ENCODE measurements at regions not wholly inside any gene's neighbourhood (a gene's known extent, or its start where the extent isn't known, plus 50 kb on each side); places are given as distances from the start of the nearest gene placed in this dataset.

DNA sequence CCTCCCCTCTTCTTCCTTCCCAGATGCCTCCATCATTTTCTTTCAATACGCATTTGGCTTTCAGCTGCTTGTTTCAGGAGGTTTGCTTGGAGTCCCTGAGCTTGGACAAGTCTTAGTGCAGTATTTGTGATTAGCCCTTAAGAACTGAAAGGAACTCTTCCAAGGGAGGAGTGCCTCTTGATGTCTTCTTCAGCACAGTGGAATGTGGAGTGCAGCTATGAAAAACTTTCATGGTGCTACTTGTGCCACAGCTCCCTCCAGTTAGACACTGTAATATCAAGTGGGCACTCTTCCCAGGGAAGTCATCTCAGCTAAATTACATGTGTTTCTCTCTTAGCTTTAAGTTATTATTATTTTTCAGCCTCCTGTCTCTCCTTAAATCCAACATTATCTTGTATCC lies 173.1 kb downstream of the NECTIN3 start:
- DNase-seq: no peak

DNA sequence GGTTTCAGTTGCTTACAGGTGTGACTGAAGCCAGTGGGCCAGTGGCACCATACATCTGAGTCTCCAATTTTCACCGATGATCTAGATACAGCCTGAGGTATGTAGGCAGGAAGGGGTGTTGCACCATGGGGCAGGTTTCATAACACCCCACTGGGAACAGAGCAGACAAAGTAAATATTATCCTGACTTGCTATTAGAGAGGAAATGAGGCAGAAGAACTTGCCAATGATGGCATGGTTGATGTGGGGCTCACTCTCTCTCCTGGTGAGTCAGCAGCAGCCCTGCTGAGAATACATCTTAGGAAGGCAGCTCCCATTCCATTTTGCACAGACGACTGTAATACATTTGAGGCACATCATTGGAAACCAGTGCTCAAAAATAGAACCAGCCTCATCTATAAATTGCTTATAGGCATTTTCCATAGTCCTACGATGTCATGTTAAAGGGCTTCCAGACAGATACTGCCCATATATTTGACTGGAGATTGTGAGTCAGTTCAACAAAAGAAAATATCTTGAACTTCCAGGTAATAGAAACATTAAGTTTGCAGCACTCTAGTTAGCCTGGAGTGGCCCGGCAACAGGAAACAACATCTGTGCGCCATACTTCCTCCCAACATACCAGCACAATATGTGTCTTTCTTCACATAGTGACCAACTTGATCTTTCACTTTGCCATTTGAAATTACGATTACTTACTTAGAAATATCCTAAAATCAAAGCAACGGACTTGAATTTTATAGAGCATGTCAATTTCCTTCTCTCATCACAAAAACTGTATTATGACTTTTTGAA lies 175.5 kb downstream of the NECTIN3 start:
- DNase-seq: no peak

DNA sequence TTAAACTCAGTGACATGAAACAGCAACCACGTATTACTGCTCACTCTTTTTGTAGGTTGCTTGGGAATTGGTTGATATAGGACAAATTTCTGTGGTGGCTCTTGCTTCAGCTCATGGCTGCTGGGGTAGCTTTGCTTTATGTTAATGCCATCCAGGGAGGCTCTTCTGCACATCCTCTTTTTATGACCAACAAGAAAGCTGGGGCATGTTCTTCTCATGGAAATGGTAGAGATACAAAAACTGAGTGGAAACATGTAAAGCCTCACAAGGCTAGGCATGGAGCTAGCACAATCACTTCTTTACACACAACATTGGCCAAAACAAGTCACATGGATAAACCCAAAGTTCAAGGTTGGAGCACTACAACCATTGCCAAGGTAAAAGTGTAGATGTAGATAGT lies 176.8 kb downstream of the NECTIN3 start:
- no peak for DNase-seq

DNA sequence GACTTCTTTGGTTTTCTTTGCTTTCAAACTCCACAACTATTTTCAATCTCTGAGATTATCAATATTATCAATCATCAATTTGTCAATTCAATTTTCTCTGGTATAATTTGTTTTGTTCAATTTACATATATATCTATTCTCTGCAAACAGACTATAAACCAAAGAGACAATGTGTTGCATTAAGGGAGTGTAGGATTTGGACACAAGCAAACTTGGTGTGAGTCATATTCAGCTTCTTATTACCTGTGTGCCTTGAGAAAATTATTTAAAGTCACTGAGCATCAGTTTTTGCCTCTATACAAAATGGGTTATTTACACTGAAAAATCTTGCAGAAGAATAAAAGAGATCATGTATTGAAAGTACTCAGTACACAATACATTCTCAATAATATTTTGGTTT lies 177.8 kb downstream of the NECTIN3 start:
- DNase-seq: no peak

DNA sequence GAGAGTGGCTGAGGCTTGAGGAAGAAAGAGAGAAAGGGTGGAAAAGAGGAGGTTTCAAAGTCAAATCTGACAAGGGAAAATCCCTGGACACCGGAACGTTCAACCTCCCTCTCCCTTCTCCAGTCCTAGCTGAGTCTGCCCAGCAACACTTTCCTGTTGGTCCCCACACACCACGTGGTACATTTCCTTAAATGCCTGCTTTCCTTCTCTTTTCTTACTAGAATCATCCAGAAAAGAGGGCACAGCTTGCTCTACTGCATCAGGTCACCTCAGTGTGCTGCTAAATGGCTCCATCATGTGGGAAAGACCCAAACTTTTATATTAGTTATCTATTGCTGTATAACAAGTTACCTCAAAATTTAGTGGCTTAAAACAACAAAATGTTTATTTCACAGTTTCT lies 181.2 kb downstream of the NECTIN3 start:
- no peak for DNase-seq

DNA sequence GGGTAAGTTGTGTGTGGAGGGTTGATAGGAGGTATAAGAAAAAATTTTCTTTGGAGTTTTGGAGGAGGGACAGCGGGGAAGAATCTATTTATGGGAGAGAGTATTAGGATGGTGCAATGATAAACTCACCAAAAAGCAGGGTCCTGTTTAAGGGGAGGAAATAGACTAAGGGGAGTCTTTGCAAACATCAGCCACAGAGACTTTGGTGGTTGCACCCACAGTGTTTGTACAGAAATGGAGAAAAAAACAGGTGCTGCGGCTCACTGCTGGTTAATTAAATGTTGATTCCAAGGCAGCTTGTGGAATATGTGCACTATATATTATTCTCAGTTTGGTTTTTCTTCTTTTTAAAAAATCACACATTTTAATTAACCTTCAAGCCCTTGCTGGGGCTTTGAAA lies 182.1 kb downstream of the NECTIN3 start:
- no peak for DNase-seq

DNA sequence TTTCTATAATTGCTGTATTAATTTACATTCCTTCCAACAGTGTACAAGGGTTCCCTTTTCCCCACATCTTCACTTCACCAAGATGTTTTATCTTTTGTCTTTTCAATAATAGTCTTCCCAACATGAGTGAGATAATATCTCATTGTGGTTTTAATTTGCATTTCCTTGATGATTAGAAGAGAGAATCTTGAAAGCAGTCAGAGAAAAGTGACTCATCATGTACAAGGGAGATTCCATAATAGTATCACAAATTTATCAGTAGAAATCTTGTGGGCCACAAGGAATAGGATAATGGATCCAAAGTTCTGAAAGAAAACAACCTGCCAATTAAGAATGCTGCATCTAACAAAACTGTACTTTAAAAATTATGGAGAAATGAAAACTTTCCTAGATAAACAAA lies 189.3 kb downstream of the NECTIN3 start:
- no peak for DNase-seq

DNA sequence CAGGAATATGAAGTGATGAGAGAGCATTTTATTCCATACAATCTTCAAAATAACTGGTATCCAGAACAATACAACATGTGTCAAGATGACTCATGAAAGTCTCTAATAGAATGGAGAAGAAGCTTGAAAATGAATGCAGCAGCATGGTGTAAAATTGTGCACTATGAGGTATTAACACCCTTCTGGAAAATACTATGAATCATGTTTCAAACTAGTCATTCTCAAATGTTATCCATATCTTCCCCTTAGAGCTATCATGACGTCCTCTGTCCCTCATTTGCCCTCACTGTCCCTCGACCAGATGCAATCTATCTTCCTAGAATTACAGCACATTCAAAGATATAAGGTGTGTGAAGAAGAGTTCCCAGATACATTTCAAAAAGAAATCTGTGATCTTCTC lies 198.2 kb downstream of the NECTIN3 start:
- no peak for DNase-seq

DNA sequence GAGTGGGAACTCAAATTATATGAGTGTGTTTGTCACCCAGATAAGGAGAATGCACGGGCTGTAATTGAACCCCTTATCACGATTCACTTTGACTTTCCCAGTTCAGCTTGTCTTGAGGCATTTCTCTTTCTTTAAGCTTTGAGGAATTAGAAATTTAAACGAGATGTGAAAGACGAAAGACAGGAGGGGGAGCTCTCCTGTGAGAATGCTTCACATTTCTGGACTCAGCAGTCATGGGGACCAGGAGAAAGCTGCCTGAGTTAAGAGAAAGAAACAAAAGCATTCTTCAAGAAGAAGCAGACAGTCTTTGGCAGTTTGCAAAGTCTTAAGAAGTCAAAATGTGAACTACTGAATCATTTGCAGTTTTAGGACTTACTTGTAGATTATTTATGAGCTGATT lies 205.6 kb downstream of the NECTIN3 start:
- DNase-seq: no peak

DNA sequence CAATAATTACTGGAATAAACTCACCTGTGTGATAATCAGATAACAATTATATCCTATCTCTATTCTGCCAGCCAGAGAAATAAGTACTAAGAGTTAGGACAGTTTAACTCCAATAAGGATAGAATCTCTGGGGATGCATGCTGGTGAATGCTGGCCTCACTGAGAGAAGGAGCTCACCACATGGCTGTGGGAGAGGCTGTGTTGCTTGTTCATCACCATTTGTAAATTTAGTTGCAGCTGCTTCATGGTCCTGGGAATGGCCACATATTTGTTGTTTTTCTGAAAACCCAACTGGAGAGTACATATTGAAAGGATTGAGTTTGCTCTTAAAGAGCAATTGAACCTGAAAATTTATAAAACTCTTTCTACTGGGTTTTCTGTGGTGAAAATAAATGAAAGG lies 207.3 kb downstream of the NECTIN3 start:
- DNase-seq: no peak

DNA sequence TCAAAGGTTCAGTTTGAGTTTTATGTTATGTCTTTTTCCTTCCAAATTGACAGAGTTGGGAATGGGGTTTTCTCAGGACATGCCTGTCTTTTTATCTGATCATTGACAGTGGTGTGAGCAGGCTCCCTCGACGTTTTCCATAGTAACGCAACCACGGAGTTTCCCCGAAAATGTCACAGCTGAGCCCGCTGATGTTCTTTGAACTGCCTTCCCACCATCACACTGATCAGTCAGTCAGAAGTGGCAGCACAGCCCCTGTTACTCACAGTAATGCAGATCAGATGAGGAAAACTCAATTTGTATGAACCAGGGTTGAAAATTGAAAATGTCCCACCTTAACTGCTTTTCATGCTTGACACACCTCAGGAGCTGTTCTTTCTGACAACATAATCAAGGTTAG lies 210.4 kb downstream of the NECTIN3 start:
- DNase-seq: no peak

DNA sequence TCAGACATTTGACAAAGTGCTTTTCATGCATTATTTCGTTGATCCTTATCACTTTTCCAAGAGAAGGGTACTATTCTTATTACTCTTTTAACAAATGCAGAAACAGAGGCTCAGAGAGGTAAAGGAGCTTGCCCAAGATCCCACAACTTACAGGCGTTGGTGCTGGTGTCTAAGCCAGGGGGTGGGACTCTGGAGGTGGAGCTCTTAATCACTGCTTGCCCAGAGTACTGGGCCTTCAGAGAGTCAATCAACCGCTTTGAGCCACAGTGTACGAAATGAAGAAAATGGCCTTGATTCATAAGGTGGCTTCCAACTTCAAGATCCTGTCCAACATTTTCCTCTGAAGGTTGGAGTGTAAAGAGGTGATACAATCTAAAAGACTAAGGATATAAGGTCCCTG lies 211.5 kb downstream of the NECTIN3 start:
- no peak for DNase-seq

DNA sequence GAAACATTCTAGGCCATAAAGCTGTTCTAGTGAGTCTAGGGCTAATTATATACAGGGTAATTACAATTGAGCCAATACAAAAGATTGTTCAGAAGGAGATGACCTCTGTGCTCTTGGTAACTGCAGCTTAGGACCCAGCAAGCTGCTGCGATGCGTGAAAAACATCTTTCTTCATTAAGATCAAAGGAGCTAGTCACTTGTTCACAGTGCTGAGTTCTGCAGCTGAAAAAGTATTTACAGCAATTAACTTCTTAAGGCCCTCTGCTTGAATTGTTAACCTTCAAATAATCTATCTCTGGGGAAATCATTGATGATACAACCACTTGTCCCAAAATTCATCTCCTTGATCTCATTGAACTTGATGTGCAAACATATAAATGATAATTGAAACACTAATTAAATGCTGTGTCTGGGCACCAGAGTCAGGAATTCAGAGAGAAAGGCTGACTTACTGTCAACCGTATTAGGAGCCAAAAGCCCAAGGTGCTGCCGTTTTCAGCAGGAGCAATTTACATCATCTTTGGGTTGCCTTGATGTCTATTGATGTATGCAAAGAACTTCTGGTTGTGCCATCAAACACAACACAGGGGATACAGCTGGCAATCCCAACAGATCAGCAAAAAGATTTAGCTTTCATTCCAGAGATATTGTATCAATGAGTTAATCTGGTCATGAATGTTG lies 213.0 kb downstream of the NECTIN3 start:
- DNase-seq: no peak

DNA sequence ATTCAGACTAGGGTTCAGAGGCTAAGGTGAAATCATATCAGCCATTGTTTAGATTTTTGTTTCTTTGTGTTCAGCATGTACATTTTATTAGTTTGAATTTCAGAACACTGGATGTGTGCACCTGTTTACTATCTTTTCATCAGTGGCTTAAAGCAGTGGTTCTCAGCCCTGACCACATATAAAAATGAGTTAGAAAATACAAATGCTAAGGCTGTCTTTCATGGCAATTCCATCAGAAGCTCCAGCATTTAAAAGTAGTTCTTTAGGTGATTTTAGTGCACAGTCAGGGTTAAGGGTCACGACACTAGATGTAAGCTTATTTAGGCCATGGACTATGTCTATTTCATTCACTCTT lies 213.5 kb downstream of the NECTIN3 start:
- no peak for DNase-seq

DNA sequence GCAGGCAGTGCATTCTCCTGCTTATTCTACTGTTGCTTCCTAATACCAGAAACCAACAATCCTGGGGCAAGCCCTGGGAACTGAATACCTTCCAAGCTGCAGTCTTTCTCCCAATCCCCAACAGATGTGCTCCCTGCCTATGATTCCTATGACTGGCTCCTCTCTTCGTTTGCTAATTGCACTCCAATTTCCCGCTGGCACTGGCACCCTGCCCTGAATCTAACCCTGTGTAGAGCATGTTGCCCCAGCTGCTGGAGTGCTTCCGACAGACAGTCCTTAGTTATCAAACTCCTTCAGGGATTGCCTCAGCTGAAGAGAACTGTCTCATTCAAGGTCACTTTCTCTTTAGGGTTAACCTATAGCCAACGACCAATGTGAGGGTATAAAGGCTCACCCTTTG lies 214.1 kb downstream of the NECTIN3 start:
- peak; percentile 95 for DNase-seq

DNA sequence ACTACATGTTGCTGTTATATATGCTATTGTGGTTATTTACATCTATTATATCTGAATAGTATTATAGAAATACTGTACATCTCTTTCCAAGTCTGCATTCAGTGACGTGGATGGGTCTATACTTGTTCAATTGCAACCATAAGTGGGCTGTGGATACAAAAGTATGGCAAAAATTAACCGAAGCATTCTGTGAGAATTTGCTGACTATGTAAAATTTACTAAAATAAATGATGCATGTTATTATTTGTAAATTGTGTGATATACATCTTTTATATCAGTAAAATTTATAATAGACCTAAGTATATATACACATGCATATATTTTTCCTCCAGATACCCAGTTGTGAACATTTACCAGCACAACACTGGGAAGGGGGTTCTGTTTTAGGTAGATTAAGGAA lies 215.1 kb downstream of the NECTIN3 start:
- DNase-seq: no peak

DNA sequence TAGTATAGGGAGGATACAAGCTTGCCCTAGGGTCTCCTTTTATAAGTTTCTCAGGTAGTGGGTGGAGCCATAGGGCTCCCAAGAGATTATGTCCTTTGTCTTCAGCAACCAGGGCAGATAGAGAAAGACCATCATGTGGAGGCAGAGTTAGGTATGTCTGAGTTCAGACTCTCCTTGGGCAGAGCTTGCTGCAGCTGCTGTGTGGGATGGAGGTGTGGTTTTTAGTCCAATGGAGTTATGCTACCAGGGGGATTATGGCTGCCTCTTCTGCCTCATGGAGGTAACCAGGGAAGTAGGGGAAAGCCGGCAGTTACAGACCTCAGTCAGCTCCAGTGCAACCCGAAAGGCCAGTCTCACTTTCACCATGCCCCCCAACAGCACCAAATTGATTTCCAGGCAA lies 220.5 kb downstream of the NECTIN3 start:
- DNase-seq: no peak

DNA sequence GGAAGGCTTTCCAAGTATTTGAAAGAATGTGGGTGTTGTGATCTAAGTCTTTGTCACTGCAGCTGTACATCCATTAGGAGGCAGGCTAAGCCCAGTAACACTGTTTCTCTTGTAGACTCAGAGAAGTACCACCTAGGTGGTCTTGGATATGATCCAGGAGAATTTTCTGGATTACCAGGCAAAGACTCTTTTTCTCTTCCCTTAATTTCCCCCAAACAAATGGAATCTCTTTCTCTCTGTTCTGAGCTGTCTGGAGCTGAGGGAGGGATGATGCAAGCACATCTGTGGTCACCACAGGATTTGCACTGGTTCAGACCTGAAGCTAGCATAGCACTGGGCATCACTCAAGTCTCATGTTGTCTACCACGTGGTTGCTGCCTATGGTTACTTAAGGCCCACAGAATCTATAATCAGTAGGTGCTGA lies 227.6 kb downstream of the NECTIN3 start:
- no peak for DNase-seq

DNA sequence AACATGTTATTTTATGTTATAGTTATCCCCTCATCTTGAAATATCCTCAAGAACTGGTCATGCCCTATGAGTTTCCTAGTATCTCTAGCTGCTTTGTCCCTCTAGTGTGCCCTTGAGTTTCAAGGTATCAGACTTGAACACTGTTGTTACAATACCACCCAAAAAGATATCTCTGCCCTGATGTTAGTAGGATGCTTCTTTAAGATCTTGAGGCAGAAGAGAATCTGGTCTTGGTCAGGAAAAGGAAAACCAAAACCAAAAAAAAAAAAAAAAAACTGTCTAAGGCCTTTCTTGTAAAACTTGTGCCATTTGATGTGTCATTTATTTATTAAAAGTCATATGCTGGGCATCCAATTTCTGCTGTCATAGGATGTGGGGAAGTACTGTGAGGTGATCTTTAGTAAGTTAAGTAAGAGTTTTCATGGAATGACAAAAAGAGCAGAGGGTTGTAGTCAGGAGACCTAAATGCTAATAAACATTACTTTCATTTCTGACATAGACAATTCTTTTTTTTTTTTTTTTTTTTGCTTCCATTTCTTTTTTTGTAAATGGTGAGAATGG lies 229.7 kb downstream of the NECTIN3 start:
- DNase-seq: no peak

DNA sequence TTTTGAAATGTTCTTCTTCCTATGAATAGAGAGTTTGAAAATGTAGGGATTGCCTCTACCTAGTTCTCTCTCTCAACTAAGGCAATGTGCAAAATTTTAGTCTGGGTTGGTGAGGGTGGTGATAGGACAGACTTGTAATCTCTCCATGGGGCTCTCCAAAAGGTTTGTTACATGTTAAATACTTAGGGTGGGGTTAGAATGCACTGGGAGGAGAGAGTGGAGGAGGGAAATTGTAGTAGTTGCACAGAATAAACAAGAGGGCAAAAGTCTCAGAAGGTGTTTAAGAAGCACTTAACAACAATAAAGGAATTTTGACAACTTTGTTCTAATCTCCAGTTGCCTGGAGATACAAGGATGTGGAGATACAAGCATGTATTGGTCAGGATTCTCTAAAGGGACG lies 230.4 kb downstream of the NECTIN3 start:
- DNase-seq: no peak

DNA sequence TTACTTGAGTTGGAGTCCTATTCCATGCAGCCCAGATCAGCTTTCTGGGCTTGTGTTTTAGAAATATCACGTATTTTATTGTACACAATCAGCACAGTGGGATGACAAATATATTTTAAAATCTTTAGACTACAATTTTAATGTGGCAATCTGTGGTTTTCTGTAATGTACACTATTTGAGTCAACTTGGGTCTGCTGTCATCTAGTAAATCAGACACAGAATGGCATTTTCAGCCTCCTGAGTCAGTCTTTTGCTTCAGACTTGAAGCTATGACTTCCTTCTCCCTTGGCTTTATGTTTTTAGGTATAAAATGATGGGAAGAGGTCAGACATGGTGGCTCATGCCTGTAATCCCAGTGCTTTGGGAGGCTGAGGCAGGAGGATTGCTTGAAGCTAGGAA lies 232.1 kb downstream of the NECTIN3 start:
- DNase-seq: no peak

DNA sequence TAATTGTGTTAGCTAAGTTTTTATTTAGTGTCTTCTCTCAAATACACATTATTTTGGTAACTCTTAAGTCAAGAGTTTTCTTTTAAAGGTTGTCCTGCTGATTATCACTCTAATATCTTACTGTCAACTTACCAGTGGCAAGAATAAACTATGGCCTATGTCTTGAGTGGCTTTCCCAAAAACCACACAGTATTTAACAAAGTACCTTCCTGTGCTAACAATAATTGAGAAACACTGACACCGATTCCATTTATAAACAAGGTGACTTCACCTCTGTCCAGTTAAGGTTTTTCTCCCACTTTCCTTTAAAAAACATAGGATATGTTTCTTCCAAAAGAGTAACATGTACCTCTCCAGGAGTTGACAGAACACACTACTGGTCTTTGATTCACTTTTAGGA lies 234.3 kb upstream of the CD96 start:
- no peak for DNase-seq

DNA sequence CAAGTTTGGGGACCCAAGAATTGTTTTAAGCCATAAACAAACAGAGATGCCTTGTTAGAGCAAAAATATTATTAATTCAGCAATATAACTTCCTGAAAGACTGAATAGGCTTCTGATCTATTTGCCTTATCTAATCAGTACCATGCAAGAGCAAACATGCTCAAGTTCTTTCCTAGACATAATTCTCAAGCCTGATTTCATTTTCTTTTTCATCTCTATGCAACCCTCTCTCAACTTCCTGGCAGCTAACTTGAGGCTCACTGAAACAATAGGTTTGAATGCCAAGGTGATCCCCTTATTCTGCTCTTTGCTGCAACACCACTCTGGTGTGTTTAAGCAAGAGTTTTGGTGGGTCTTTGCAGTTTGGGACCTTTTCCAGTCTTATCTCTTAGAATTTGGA lies 230.9 kb upstream of the CD96 start:
- DNase-seq: no peak

DNA sequence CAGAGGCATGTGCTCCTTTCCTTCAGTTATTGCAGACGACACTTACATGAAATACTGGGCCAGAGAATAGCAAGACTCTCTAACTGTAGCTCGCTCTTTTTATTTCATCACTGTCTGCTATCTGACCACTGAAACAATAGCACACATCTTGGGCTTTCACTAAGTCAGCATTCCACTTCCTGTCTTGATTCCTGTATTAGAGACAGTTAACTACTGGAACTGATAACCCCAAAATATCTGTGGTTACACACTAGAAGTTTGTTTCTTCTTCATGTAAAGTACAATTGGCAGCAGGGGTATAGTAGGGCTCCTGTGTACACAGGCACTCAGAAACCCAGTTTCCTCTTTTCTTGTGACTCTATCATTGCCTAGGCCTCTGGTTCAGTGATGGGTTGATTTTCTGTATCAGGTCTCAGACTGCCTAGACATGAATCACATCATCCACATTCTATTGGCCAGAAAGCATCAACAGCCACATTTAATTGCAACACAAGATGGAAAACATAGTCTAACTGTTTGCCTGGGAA lies 230.2 kb upstream of the CD96 start:
- no peak for DNase-seq
